Omental fat pad (tissue), 3 donors: ENCODE measurements at regions not wholly inside any gene's neighbourhood (a gene's known extent, or its start where the extent isn't known, plus 50 kb on each side); places are given as distances from the start of the nearest gene placed in this dataset.

Experiments used
- ATAC-seq: fragments of 150-250 bp; one replicate; pipeline ENCODE4 v1.9.1; 2016; ENCODE audit warnings: mild to moderate bottlenecking, moderate library complexity; ENCODE audit not compliant: low FRiP score
- DNase-seq: peaks from one replicate; pipeline ENCODE4 v3.0.0-alpha.2; 2019; ENCODE audit warnings: low spot score
- TF ChIP-seq, protein P1 (sequence below), 3 donors: fragments of 450-650 bp; IDR thresholded peaks; one replicate each; pipeline ENCODE4 v1.5.1; 2016 to 2017; ENCODE audit warnings: antibody characterized with exemption in 3 of 3, mild to moderate bottlenecking in 3 of 3, moderate library complexity in 2 of 3

DNA sequence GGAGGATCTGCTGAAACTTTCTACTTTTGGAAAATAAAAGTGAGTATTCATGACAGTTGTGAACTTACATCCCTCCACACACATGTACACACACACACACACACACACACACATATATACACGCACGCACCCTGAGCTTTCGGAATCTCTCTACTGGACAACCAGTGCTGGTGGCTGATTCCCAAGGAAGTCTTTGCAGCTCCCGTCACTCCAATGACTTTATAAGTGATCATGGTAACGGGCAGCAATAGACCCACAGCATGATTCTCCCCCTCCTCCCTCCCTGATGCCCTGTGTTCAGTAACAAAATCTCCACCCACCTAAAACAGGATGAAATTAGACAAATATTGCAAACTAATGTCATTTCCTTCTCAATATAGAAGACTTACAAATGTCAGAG is 364.9 kb downstream of the IRS1 start:
- TF ChIP-seq, protein P1, sequence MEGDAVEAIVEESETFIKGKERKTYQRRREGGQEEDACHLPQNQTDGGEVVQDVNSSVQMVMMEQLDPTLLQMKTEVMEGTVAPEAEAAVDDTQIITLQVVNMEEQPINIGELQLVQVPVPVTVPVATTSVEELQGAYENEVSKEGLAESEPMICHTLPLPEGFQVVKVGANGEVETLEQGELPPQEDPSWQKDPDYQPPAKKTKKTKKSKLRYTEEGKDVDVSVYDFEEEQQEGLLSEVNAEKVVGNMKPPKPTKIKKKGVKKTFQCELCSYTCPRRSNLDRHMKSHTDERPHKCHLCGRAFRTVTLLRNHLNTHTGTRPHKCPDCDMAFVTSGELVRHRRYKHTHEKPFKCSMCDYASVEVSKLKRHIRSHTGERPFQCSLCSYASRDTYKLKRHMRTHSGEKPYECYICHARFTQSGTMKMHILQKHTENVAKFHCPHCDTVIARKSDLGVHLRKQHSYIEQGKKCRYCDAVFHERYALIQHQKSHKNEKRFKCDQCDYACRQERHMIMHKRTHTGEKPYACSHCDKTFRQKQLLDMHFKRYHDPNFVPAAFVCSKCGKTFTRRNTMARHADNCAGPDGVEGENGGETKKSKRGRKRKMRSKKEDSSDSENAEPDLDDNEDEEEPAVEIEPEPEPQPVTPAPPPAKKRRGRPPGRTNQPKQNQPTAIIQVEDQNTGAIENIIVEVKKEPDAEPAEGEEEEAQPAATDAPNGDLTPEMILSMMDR (IDR thresholded peaks at IDR 0.05): no peak
- ATAC-seq: no peak
- DNase-seq: no peak

DNA sequence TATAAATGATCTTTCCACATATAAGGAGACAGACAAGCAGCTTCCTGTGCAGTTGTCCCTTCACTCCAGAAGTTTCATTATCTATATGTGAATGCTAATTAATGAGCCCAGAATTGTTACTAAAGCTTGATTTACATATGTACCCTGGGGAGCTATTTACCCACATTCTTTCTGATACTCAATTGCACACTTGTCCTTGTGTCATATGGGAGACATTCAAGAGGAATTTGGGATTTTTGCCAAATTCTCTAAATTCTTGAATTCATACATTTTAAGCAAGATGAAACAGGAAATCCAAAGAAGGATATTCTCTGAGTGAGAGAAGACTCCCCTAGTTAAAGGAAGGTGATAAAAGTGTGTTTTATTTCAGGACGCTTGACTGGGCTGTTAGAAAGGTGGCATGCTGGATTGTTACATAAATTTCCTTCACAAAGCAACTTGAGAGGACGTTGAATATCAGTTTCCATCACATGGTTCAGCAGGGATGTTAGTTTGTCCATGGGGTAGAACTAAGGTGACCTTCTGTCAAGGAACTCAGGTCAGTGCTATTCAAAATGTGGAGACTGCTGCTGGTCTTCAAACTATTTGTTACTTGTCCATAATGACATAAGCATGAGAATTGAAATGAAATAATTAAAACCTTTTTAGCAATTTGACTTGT is 368.2 kb downstream of the IRS1 start:
- TF ChIP-seq, protein P1 (IDR thresholded peaks at IDR 0.05): no peak

DNA sequence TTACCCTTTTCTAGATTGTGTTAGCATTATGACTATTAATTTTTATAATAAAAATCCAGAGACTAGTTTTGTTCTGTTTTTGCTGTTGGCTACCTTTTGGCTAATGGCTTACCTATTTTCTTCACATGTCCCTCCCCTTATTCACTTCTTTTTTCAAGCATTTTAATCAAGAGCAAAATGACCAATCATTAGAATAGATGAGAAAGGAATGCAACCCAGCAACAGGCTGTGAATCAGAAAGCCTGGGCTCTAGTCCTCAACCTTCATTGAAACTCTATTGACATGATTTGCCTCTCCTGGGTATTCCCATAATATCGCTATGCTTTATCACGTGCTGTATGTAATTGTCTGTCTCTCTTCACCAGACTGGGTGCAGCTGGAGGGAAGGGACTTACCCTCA is 370.1 kb downstream of the IRS1 start:
- TF ChIP-seq, protein P1 (IDR thresholded peaks at IDR 0.05): no peak
- DNase-seq: no peak
- ATAC-seq: no peak

More for the DNA sequence above, 368.2 kb downstream of the IRS1 start:
- no peak for DNase-seq
- no peak for ATAC-seq

DNA sequence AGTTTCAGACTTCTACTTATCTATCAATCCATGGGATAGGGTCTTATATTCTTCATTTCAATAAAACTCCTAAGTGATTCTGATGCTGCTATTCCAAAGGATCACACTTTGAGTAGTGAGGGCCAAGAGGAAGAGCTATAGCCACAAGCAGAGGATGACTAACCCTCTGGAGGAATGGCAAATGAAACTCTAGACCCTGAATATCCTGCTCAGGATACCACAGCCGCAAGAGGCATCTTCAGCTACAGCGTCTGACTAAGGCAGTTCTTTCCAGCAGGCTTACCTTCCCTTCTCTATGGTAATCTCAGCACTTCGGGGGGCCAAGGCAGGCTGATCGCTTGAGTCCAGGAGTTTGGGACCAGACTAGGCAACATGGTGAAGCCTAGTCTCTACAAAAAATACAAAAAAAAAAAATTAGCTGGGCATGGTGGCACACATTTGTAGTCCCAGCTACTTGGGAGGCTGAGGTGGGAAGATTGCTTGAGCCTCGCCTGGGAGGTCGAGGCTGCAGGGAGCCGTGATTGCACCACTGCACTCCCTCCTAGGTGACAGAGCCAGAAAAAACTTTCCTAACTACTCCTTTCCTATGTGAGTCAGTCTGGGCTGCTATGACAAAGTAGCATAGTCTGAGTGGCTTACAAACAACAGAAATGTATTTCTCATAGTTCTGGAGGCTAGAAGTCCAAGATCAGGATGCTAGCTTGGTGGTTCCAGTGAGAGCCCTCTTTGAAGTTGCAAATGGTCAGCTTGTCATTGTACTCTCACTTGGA is 371.9 kb downstream of the IRS1 start:
- TF ChIP-seq, protein P1 (IDR thresholded peaks at IDR 0.05): no peak
- DNase-seq (no peak), ATAC-seq (no peak)

DNA sequence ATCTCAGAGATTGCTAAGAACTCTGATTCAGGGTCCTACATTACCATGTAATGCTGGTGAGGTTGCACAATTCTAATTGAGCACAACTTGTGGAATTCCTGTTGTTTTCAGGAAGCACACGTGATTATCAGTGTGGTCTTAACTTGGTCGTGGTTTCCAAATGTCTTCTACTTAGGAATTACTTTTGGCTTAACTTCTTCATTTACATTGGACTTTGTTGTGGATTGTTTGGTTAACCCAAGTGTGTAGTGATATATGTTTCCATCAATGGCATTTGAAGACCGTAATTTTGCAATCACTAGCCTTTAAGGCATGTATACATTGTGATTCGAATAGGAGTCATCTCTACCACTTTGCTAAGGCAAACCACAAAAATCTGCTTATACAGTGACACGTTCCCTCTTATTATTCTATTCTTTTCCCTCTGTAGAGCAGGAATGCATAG is 373.3 kb downstream of the IRS1 start:
- ATAC-seq (no peak), DNase-seq (no peak)
- TF ChIP-seq, protein P1 (IDR thresholded peaks at IDR 0.05): no peak

DNA sequence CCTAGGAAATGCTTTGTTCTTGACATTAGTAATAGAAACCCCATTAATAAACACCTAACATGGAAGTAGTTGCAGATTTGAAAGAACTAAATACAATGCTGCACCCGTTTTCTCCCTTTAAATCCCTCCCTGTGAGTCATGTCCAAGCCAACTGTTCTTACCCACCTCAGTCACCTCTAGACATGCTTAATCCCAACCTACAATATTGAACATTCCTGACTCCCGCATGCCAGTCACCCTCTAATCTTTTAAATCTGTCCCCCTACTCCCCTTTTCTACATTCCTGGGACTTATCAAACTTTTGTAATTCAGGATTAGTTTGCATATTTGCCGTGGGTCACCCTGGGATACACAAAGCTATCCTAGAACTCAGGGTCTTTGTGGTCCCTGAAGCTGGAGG is 374.6 kb downstream of the IRS1 start:
- TF ChIP-seq, protein P1 (IDR thresholded peaks at IDR 0.05): no peak

More for the DNA sequence above, 374.6 kb downstream of the IRS1 start:
- no peak for DNase-seq
- no peak for ATAC-seq
